Stimulated activated CD4-positive, alpha-beta T cell treated with anti-CD3 and anti-CD28 coated beads, Interleukin-1b, Interleukin-23, amount 100 ng/mL, for 4 hours (primary cell): ENCODE measurements at regions not wholly inside any gene's neighbourhood (a gene's known extent, or its start where the extent isn't known, plus 50 kb on each side); places are given as distances from the start of the nearest gene placed in this dataset.
"Not testable (repeated sequence)": the region's sequence is repeated elsewhere in the genome, so short reads cannot be mapped to it uniquely, and the experiment has no call there.

ENCODE experiments used
- DNase-seq, 2 donors: peaks; one replicate each; pipeline ENCODE4 v3.0.0-alpha.2; 2020; ENCODE audit warnings: low read depth in 2 of 2

DNA sequence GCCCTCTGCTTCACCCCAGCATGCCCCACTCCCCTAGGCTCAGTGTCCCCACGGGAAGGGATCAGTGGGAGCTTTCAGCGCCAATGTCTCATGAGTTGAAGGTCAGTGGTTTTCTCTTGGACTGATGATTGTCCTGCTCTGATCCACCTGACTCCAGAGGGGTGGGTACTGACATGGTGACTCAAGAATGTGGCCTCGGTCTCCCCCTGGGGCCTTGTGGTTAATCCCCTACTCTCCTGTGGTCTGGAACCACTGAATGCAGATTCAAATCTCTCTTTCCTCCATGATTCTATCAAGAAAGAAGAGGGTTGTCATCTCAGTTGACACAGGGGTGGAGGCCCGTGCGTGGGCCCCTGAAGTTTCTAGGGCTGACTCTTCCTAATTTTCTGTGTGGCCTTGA, 176.9 kb downstream of the RPS24 start:
- no peak for DNase-seq

DNA sequence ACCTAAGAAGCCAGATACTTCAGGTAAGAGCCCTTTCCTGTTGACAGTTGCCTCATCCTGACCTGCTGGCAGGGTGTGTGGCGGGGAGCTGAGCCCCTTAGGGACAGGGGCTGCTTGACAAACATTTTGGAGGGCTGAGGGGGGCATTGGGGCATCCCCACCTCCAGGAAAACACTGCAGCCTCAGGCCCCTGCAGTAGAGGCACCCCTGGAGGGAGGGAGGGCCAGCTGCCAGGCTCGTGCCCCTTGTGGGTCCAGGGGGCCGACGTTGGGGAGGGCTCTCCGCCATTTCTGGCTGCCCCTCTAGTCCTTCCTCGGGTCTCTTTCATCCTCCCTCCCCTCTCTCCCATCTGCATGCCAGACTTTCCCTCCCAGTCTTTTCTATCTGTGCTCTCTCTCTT, 177.3 kb downstream of the RPS24 start:
- DNase-seq = no peak

DNA sequence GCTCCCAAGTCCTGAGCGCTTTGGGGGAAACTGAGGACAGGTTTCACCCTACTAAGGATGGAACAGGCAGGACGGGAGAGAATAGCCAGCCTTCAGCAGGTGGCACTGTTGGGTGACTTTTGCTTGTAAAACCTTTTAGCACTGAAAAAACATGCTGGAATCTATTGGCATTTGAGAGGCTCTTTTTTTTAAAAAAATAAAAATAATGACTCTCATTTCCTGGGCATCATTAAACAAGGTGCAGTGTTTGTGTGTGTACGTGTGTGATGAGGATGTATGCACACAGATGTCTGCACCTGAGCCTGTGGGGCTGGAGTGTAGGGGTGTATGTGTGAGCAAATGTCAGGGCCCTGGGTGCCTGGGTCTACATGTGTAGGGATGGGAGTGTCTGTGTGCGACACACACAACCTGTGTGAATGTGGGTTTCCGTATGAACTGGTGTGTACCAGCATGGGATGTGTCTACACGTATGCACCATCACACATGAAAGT, 177.9 kb downstream of the RPS24 start:
- DNase-seq = no peak

DNA sequence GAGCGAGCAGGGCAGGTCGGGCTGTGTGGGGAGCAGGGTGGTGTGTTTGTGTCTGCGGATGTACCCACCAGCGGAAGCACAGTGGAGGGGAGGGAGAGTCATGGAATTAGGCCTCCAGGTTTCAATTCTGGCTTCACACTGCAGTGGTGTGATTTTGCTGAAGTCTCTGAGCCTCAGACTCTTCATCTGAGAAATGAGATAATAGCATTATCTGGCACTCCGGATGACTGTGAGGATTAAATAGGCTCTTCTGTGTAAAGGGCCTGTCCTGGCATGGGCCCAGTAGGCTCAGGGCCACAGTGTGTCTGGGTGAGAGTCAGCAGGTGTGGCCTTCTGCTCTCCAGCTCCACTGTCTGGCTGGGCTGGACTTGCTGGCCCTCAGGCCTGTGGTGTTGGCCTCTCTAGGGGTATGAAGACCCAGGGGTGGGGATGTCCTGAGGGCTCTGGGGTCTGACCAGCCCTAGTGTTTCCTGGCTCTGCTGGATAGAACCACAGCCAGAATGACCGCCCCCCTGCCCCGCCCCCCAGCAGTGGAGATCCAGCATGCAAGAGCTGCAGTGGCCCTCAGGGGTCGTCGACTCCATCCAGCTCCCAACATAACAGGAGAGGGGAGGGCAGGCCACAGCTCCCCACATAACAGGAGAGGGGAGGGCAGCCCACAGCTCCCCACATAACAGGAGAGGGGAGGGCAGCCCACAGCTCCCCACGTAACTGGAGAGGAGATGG, 178.6 kb downstream of the RPS24 start:
- no peak for DNase-seq

DNA sequence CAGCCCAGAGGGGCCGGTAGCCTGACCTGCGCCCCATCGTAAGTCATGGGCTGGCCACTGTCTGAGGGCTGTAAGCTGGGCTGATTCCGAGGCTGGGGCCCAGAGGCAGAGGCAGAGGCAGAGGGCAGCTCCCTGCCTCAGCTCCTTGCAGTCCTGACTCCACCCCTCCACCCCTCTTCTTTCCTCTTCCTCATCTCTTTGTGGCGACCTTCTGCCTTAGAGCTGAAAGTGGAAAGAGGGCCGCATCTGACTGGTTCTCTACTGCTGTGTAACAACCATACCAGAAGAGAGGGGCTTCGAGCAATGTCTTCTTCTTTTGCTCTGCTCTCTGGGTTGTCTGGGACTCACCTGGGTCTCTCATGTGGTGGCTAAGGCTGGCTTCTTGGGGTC, 179.1 kb downstream of the RPS24 start:
- no peak for DNase-seq

DNA sequence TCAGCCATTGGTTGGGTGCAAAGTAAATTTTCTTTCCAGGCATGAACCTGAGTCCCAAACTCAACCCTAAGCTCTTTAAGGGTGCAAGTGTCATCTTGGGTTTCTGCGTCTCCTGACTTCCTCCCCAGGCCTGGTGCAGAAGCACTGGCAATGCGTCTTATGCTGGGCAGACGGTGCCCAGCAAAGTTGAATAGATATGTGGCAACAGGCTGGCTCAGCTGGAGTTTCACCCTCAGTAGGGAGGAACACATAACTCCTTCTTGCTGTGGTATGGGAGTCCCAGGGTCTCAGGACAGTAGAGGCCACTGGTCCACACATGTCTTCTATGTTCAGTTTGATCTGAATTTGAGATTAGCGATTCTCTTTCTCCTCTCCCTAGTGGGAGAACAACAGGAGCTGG, 181.3 kb downstream of the RPS24 start:
- DNase-seq = no peak

DNA sequence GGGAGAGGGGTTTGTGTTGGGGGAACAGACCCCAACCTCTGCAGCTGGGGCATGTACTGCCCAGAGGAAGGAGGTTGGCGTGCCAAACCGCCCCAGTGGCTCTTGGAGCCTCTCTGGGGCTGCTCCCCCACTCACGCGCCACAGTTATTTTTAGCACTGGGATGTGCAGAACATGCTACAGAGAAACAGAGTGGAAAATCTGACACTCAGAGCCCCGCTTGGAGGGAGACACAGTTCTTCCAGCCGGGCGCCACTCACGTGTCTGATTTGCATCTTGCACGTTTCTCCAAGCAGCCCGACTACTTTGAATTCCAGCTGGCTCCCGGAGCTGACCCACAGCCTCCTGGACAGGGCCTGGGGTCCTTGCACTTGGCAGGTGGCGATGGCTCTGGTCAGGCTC, 182.0 kb downstream of the RPS24 start:
- no peak for DNase-seq

DNA sequence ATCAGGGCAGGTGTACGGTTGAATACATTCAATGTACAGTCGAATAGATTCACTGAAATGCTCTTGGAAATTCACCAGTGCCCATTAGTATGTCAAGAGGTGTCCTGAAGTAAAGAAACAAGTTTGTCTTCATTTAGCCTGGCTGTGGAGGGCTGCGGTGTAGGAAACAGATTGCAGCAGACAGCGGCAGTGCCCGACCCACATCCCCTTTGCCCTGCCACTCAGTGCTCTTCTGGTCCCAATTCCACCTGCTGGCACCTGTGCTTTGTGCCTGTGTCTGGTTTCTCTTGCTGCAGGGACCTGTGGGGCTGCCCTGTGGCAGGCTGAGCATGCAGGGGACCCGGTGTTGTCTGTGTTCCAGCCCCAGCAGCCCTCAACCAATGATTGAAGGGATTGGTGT, 183.7 kb downstream of the RPS24 start:
- DNase-seq = no peak

DNA sequence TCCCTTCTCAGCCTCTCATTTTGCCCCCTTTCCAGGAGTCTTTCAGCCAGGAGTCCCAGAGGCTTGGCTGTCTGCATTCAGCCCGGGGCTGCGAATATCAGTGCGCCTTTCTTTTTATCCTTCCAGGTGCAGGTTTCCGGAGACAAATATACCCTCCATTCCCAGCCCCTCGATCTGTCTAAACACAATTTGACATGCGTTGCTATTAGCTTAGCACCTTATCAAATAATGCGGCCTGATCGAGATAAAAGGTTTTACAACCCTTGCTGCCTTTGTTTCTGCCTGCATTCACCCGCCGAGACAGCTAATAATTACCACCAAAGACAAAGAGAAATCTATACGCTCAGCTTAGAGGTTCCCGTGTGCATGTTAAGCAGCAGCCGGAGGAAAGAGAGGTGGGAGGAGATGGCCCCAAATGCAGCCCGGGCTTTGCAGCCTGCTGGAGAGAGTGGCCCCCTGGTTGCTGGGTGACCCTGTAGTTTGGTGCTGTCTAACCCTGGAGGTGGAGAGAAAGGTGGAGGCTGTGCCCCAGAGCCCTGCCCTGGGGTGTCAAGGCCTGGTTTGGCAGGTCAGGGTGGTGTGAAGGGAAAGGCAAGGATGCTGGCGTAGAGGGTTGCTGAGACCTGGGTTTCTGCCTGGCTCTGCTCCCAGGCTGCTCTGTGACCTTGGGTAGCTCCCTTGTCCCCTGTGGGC, 185.3 kb downstream of the RPS24 start:
- no peak for DNase-seq

DNA sequence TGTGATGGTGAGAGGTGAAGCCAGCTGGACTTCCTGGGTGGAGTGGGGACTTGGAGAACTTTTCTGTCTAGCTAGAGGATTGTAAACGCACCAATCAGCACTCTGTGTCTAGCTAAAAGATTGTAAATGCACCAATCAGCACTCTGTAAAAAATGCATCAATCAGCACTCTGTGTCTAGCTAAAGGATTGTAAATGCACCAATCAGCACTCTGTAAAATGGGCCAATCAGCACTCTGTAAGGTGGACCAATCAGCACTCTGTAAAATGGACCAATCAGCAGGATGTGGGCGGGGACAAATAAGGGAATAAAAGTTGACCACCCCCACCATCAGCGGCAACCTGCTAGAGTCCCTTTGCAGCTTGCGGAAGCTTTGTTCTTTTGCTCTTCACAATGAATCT, 185.9 kb downstream of the RPS24 start:
- DNase-seq = not testable (repeated sequence)

DNA sequence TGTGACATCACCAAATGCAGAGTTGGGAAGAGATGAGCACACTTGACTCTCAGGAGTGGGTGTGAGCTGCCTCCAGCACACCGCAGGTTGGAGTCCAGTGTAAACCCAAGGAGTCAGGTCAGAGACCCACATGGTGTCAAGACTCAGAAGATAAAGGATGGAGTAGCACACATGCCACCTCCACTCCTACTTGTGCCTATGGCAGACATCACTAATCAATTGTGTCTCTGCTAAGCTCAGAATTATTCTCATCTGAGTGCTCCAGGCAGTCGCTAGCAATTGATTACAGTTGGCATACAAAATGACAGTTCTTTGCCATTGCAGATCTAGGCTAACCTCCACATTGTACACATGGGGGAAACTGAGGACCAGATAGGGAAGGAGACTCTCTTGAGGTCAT, 187.1 kb downstream of the RPS24 start:
- DNase-seq = no peak

DNA sequence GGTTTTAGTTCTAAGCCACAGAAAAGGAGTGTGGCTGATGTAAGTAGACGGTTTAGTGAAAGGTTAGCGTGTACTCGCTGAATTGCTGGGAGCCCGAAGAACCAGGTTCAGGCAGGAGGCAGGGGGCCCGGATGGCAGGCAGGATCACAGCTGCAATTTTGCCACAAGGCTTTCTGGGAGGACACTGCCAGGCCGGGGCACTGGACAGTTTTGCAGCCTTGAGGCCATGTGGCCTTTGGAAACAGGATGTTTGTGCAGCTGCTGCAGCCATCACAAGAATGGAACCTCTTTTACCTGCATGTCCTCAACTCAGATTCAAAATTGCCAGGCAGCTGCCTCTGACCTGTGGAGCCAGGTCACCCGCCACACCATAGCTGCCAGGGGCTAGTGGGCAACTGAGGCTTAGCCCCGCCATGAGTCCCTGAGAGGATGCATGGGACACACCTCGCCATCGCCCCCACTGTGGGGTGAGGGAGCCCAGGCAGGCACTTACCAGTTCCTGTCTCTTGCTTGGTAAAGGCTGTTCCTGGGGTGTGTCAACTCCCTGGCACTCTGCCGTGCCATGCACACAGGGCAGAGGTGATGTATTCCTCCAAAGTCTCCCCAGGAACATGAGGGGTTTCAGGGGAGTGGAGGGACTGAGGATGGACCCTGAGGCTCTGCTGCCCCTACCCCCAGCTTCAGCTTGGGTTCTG, 188.6 kb downstream of the RPS24 start:
- DNase-seq = no peak

DNA sequence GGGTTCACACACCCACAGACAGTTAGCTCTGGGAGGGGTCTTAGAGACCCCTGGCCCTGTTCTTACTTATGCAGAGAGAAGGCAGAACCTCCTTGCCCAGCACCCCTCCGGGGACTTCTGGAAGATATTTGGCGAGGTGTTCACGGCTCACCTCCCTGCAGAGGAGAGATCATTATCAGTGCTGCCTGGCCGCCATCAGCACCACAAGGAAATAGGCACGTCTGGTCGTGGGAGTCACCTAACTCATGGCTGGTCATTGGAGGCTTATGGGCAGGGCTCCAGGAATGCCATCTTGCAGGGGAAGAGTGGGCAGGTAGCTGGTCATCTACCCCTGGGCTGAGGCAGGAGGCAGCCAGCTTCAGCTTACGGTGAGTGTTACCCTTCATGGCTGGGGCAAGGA, 189.4 kb downstream of the RPS24 start:
- DNase-seq = no peak

DNA sequence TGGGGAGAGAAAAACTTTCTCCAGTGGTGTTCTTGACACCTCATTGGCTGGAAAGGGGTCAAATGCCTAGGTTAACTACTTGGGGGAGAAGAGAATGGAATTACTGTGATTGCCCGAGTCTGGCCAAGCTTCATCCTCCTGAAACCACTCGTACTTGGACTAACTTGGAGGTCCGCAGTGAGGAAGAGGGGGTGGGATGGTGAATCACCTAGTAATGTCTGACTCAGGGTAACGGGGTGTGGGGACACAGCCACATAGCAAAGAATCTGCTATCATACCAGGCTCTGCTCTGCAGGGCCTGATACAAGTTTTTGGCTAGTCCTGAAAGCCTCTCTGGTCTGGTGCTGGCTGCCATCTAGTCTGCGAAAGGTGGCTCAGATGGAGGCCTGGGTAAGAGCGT, 190.9 kb downstream of the RPS24 start:
- no peak for DNase-seq

DNA sequence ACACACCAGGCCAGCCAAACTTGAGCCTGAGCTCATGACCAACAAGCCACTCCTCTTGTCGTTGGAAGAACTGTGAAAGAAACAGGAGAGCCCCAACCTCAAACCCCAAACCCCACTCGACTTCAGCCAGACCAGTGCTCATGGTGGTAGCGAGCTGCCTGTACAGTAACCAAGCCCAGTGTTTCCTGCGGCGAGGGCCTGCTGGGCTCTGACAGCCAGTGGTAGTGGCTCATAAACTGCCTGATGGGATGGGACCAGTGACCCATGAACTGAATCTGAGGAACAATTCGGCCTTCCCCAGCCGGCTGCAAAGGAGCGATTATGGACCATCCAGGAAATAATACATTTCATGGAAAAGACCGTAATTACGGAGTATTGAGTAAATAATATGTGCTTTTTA, 191.9 kb downstream of the RPS24 start:
- DNase-seq = no peak

DNA sequence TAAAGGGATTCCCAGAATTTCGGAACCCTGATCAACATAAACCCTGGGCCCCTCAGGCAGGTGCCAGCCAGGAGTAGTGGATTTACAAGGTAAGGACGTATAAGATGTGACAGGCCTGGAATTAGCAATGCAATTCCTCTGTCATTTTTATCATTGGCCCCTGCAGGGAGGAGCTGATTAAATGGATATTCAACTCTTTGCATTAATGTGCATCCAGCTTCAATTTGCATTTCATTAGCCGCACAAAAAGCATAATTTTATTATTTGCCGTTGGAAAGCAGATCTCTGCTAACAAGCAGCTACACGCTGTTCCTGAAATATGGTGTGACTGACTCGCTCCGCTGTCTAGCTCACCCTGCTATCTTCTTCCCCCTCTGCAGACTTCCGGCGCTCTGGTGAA, 195.8 kb downstream of the RPS24 start:
- no peak for DNase-seq

DNA sequence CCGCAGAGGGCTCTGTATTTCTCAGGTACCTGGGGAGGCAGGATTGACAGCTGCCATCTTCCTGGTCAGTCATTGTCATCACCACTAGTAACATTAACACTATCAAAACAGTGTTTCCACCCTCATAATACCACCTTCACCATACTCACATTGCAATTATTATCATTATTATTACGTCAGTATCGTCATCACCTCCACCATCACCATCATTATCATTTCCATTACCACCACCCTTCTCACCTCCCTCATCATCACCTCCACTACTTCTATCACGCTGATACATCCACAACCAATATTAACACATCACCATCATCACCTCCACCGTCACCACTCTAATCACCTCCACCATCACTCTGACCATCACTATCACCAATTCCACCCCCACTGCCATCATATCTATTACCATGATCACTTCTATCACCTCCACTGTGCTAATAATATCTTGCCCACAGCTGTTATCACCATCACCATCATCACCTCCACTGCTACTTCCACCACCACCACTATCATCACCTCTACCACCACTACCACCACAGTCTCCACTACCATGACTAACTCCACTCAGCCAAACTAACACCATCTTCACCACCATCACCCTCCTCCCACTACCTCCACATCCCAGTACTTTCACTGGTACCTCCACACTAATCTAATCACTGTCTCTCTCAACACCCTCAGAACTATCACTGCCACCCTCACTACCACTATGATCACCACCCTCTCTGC, 196.4 kb downstream of the RPS24 start:
- no peak for DNase-seq

DNA sequence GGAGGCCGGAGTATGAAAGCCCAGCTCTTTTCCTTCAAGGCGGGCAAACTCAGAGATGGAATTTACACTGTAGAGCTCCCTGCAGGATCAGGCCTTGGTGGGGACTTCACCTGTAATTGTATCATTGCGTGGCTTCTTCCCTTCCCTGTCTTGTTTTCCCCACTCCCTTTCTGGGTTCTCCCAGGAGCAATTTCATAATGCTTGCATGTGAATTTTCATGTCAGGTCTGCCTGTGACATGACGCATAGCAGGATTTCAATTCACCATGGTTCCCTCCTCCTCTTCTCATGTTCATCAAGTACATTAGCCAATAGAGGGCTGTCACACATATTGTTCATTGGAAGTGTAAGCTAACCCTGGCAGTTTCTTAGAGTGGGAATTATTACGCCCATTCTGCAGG, 197.7 kb downstream of the RPS24 start:
- no peak for DNase-seq

DNA sequence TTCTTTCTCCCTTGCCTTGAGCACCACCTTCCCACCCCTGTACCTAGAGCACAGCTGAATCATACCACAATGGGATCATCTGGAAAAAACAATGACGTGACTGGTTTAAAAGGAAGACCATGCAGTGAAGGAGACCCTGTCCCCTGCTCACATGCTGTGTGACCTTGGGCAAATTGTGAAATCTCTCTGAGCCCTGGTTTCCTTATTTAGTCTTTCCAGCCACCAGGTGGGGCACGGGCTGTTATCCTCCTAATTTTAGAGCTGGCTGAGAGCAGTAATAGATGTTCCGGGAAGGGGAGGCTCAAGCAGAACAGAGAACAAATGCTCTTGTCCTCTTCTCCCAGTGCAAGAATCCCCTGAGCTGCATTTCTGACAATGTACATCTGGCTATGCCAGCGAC, 198.3 kb downstream of the RPS24 start:
- no peak for DNase-seq

DNA sequence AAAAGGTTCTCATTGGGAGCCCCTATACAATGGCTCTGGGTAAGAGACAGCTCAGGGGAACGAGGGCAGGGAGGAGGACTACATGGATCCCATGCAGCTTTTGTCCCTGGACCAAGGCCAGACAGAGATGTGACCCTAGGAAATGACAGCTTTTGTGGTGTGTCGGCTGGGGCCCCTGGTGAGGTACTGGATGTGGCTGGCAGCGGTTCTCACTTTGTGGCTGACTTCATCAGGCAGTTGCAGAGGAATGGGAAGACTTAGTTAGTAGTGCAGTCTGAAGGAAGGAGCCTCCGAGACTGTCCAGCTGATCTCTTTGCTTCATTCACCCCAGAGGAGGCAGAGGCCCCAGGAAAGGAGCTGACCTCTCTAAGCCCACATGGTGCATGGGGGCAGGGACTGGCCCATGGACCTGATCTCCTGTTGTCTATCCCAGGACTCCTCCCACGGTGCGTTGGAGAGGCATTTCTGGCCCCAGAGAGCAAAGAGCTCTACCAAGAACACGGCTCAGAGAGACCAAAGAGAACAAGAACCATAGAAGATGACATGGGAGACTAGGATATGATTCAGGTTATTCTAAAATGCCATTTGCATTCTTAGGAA, 202.9 kb downstream of the RPS24 start:
- no peak for DNase-seq

DNA sequence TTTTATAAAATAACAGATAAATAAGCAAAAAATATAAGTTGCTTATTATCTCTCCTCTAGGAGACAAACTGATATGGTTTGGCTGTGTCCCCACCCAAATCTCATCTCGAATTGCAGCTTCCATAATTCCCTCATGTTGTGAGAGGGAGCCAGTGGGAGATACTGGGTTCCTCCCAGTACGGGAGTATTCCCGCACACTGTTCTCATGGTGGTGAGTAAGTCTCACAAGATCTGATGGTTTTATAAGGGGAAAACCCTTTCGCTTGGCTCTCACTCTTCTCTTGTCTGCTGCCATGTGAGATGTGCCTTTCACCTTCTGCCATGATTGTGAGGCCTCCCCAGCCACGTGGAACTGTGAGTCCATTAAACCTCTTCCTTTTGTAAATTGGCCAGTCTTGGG, 204.3 kb downstream of the RPS24 start:
- DNase-seq = not testable (repeated sequence)

DNA sequence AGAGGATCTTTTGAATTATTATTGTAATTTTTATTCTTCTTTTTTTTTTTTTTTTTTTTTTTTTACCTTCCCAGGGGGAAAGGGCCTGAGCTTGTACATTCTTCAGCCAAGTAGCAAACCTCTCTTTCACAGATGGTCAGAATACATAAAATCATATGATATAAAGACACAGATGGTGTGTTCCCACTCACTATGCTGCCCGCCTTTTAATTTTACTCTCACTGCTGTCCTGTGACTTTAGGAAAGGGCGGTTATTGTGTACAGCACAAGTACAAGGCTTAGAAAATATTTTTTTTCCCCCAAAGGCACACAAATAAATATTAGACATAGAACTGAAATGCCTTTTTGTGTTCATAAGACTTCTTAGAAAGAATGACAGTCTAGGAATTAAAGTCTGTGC, 213.6 kb downstream of the RPS24 start:
- no peak for DNase-seq
